H9 (cell line): ENCODE measurements at regions not wholly inside any gene's neighbourhood (a gene's known extent, or its start where the extent isn't known, plus 50 kb on each side); places are given as distances from the start of the nearest gene placed in this dataset.

ENCODE experiments used
- DNase-seq: peaks from one replicate; pipeline ENCODE4 v3.0.0-alpha.2; 2017
- H2AFZ ChIP-seq: one replicate; pipeline ENCODE4 v1.6.1; 2013; ENCODE audit warnings: mild to moderate bottlenecking, low read length, control low read depth, moderate library complexity
- H2AK5ac ChIP-seq: 2 replicates; pipeline ENCODE4 v1.6.1; 2013; ENCODE audit warnings: low read length, control low read depth, mixed read lengths; ENCODE audit not compliant: insufficient read length
- H2BK120ac ChIP-seq: one replicate; pipeline ENCODE4 v1.6.1; 2013; ENCODE audit warnings: low read depth, mild to moderate bottlenecking, low read length, control low read depth, inconsistent platforms; ENCODE audit not compliant: poor library complexity, severe bottlenecking
- H2BK12ac ChIP-seq: 2 replicates; pipeline ENCODE4 v1.6.1; 2013; ENCODE audit warnings: low read length, control low read depth, mixed read lengths, low read depth; ENCODE audit not compliant: insufficient read length
- H2BK15ac ChIP-seq: 2 replicates; pipeline ENCODE4 v1.6.1; 2013; ENCODE audit warnings: low read depth, low read length, control low read depth
- H2BK20ac ChIP-seq: one replicate; pipeline ENCODE4 v1.6.1; 2013; ENCODE audit warnings: low read depth, mild to moderate bottlenecking, low read length, control low read depth, inconsistent platforms; ENCODE audit not compliant: poor library complexity, severe bottlenecking
- H2BK5ac ChIP-seq: 2 replicates; pipeline ENCODE4 v1.6.1; 2013; ENCODE audit warnings: low read length, control low read depth, mixed read lengths; ENCODE audit not compliant: insufficient read length
- H3K14ac ChIP-seq: 2 replicates; pipeline ENCODE4 v1.6.1; 2013; ENCODE audit warnings: low read length, control low read depth; ENCODE audit not compliant: insufficient read depth
- H3K18ac ChIP-seq: 2 replicates; pipeline ENCODE4 v1.6.1; 2013; ENCODE audit warnings: low read depth, mild to moderate bottlenecking, mixed read lengths, low read length, control low read depth; ENCODE audit not compliant: insufficient read length
- H3K23ac ChIP-seq: 2 replicates; pipeline ENCODE4 v1.6.1; 2013; ENCODE audit warnings: low read length, control low read depth, mixed read lengths, low read depth; ENCODE audit not compliant: insufficient read length
- H3K23me2 ChIP-seq: 2 replicates; pipeline ENCODE4 v1.6.1; 2013; ENCODE audit warnings: low read depth, mild to moderate bottlenecking, mixed read lengths, low read length, control low read depth; ENCODE audit not compliant: insufficient read length, poor library complexity, severe bottlenecking
- H3K27ac ChIP-seq: 2 replicates; pipeline ENCODE4 v1.5.1; 2013; ENCODE audit warnings: low read length, control low read depth, mixed read lengths, low read depth; ENCODE audit not compliant: insufficient read length
- H3K27me3 ChIP-seq: 2 replicates; pipeline ENCODE4 v1.6.1; 2013; ENCODE audit warnings: low read length, control low read depth, inconsistent platforms; ENCODE audit not compliant: insufficient read depth
- H3K4ac ChIP-seq: 2 replicates; pipeline ENCODE4 v1.6.1; 2013; ENCODE audit warnings: low read depth, mild to moderate bottlenecking, control low read depth, inconsistent platforms, low read length, moderate library complexity
- H3K4me1 ChIP-seq: 2 replicates; pipeline ENCODE4 v1.6.1; 2013; ENCODE audit warnings: low read length, control low read depth, inconsistent platforms; ENCODE audit not compliant: insufficient read depth
- H3K4me2 ChIP-seq: 2 replicates; pipeline ENCODE4 v1.6.1; 2013; ENCODE audit warnings: low read length, control low read depth, mixed read lengths; ENCODE audit not compliant: insufficient read length, insufficient read depth
- H3K56ac ChIP-seq: 2 replicates; pipeline ENCODE4 v1.6.1; 2013; ENCODE audit warnings: low read depth, mild to moderate bottlenecking, mixed read lengths, low read length, control low read depth; ENCODE audit not compliant: insufficient read length
- H3K79me1 ChIP-seq: 2 replicates; pipeline ENCODE4 v1.6.1; 2013; ENCODE audit warnings: low read depth, mild to moderate bottlenecking, moderate library complexity, low read length, control low read depth, inconsistent platforms; ENCODE audit not compliant: insufficient read depth, poor library complexity, severe bottlenecking
- H3K79me2 ChIP-seq: 2 replicates; pipeline ENCODE4 v1.6.1; 2013; ENCODE audit warnings: low read length, control low read depth, inconsistent platforms; ENCODE audit not compliant: insufficient read depth
- H3K9ac ChIP-seq: 2 replicates; pipeline ENCODE4 v1.6.1; 2013; ENCODE audit warnings: low read length, control low read depth, mixed read lengths; ENCODE audit not compliant: insufficient read length; ENCODE audit errors: extremely low read depth
- H3K9me3 ChIP-seq: one replicate; pipeline ENCODE4 v1.6.1; 2013; ENCODE audit warnings: low read depth, low read length, inconsistent platforms; ENCODE audit not compliant: control insufficient read depth
- H3T11ph ChIP-seq: one replicate; pipeline ENCODE4 v1.6.1; 2013; ENCODE audit warnings: mild to moderate bottlenecking, low read length, control low read depth, inconsistent platforms
- H4K20me1 ChIP-seq: one replicate; pipeline ENCODE4 v1.6.1; 2013; ENCODE audit not compliant: control insufficient read depth, insufficient read length, insufficient read depth
- H4K5ac ChIP-seq: 2 replicates; pipeline ENCODE4 v1.6.1; 2013; ENCODE audit warnings: low read depth, mild to moderate bottlenecking, mixed read lengths, low read length, control low read depth; ENCODE audit not compliant: insufficient read length
- H4K8ac ChIP-seq: replicated peaks from 2 replicates; pipeline ENCODE4 v1.6.1; 2013; ENCODE audit warnings: low read length, control low read depth, mixed read lengths, low read depth; ENCODE audit not compliant: insufficient read length
- H4K91ac ChIP-seq: 2 replicates; pipeline ENCODE4 v1.6.1; 2013; ENCODE audit warnings: low read depth, mild to moderate bottlenecking, moderate library complexity, mixed read lengths, low read length, control low read depth; ENCODE audit not compliant: insufficient read length
- H3K27ac Mint-ChIP-seq, 3 experiments: 2 replicates in 2 of 3; 3 replicates in 1 of 3; pipeline ENCODE4 v1.8.0; 2020 to 2021; ENCODE audit warnings: mixed read lengths in 3 of 3, mild to moderate bottlenecking in 1 of 3, moderate library complexity in 1 of 3
- H3K27me3 Mint-ChIP-seq: 2 replicates; pipeline ENCODE4 v1.8.0; 2021; ENCODE audit warnings: low read depth, mild to moderate bottlenecking, moderate library complexity, mixed read lengths
- H3K36me3 Mint-ChIP-seq, 3 experiments: 2 replicates in 2 of 3; 3 replicates in 1 of 3; pipeline ENCODE4 v1.8.0; 2020 to 2021; ENCODE audit warnings: low read depth in 3 of 3, mixed read lengths in 3 of 3; ENCODE audit not compliant: insufficient read depth in 1 of 3
- H3K4me1 Mint-ChIP-seq, 2 experiments: 2 replicates each; pipeline ENCODE4 v1.8.0; 2020; ENCODE audit warnings: mixed read lengths in 2 of 2
- H3K4me3 Mint-ChIP-seq, 2 experiments: 2 replicates in 1 of 2; 3 replicates in 1 of 2; pipeline ENCODE4 v1.8.0; 2020 to 2021; ENCODE audit warnings: mild to moderate bottlenecking in 2 of 2, mixed read lengths in 2 of 2, moderate library complexity in 1 of 2
- H3K9me3 Mint-ChIP-seq, 2 experiments: 2 replicates in 1 of 2; 3 replicates in 1 of 2; pipeline ENCODE4 v1.8.0; 2020; ENCODE audit warnings: mild to moderate bottlenecking in 2 of 2, mixed read lengths in 2 of 2, moderate library complexity in 1 of 2
- CTCF ChIP-seq: fragments of 200-600 bp; sonication (generic); conservative IDR thresholded peaks from 3 replicates; pipeline ENCODE4 v1.8.0; 2021; ENCODE audit warnings: antibody characterized with exemption, mild to moderate bottlenecking
- WGBS: extraction: QIAGEN DNeasy Blood & Tissue Kit; methylation state at CpG from one replicate; pipeline ENCODE4 v1.1.7; 2013; ENCODE audit warnings: missing lambda C conversion rate, low lambda C conversion rate, mixed read lengths; ENCODE audit not compliant: insufficient read length; ENCODE audit errors: extremely low coverage; 5-methylcytosine and 5-hydroxymethylcytosine counted together

- Histone ChIP-seq H2AK5ac (no peak overlapping the region), H2BK120ac (no peak overlapping the region), H3K27ac (no peak overlapping the region), H2BK5ac (no peak overlapping the region), H3T11ph (no peak overlapping the region), H2AFZ (no peak overlapping the region), H4K8ac (no peak overlapping the region), H4K5ac (no peak overlapping the region), H3K56ac (no peak overlapping the region), H2BK15ac (no peak overlapping the region), H4K91ac (no peak overlapping the region), H3K23me2 (no peaks in the 10 kb centered on the region), H4K20me1 (no peaks in the 10 kb centered on the region), H3K4ac (no peak overlapping the region), H3K14ac (no peak overlapping the region), H2BK12ac (no peak overlapping the region), H3K9ac (no peak overlapping the region), H3K18ac (no peak overlapping the region), H3K9me3 (no peaks in the 10 kb centered on the region), H3K4me1 (no peaks in the 10 kb centered on the region), H3K27me3 (no peaks in the 10 kb centered on the region), H2BK20ac (no peak overlapping the region), H3K79me2 (no peaks in the 10 kb centered on the region), H3K79me1 (no peaks in the 10 kb centered on the region), H3K23ac (no peak overlapping the region), H3K4me2 (no peak overlapping the region)
- no CpG with 5 or more reads among the region's 2 CpGs for WGBS
- Mint-ChIP-seq H3K27me3 (no peaks in the 10 kb centered on the region), H3K9me3 (no peaks in the 10 kb centered on the region), H3K36me3 (no peaks in the 10 kb centered on the region; a peak in 1 of 7 replicates), H3K4me3 (no peak overlapping the region), H3K4me1 (peaks cover 0 to 5% of the 10 kb centered on the region in 2 experiments; a peak in 1 of 4 replicates), H3K27ac (no peak overlapping the region)
- DNase-seq, result no peak
- TF ChIP-seq CTCF, result no peak
Measured at GRCh38 chr4:188688956-188689355, 549.7 kb downstream of the TRIML1 start.
